SK-N-SH treated with all-trans-retinoic acid at 6 μM for 48 hours (cell line): ENCODE measurements at regions not wholly inside any gene's neighbourhood (a gene's known extent, or its start where the extent isn't known, plus 50 kb on each side); places are given as distances from the start of the nearest gene placed in this dataset.

ENCODE experiments used
- ATAC-seq: fragments of 200-7000 bp; cut with Tn5 transposase; 3 replicates; pipeline ENCODE4 v1.9.1; 2020; ENCODE audit warnings: mild to moderate bottlenecking, moderate library complexity
- ARNTL ChIP-seq: fragments of 450-650 bp; formaldehyde crosslinking; IDR thresholded peaks from 2 replicates; pipeline ENCODE4 v1.5.0; 2020; ENCODE audit warnings: low read depth, mild to moderate bottlenecking, moderate library complexity, borderline replicate concordance
- BACH2 ChIP-seq: fragments of 250-450 bp; sonication (Bioruptor Pico); IDR thresholded peaks from 2 replicates; pipeline ENCODE4 v1.9.0; 2021; ENCODE audit warnings: mild to moderate bottlenecking, borderline replicate concordance
- ESRRG ChIP-seq: fragments of 250-450 bp; sonication (Bioruptor Pico); IDR thresholded peaks from 2 replicates; pipeline ENCODE4 v1.6.1; 2021; ENCODE audit warnings: mild to moderate bottlenecking
- GLIS3 ChIP-seq: fragments of 250-450 bp; sonication (Bioruptor Pico); IDR thresholded peaks from 2 replicates; pipeline ENCODE4 v1.5.0; 2020; ENCODE audit warnings: mild to moderate bottlenecking, moderate library complexity
- ISL1 ChIP-seq: fragments of 250-450 bp; sonication (Bioruptor Pico); IDR thresholded peaks from 2 replicates; pipeline ENCODE4 v2.1.2; 2022; ENCODE audit warnings: mild to moderate bottlenecking, moderate library complexity
- OSR1 ChIP-seq: fragments of 250-450 bp; sonication (Bioruptor Pico); IDR thresholded peaks from 2 replicates; pipeline ENCODE4 v1.8.0; 2022; ENCODE audit warnings: moderate library complexity, mild to moderate bottlenecking, inconsistent platforms
- PPARA ChIP-seq: fragments of 250-450 bp; sonication (Bioruptor Pico); IDR thresholded peaks from 2 replicates; pipeline ENCODE4 v1.5.0; 2020; ENCODE audit warnings: mild to moderate bottlenecking, borderline replicate concordance
- RARB ChIP-seq: fragments of 250-450 bp; sonication (Bioruptor Pico); IDR thresholded peaks from 2 replicates; pipeline ENCODE4 v1.8.0; 2021; ENCODE audit warnings: mild to moderate bottlenecking, moderate library complexity
- SNAI2 ChIP-seq: fragments of 250-450 bp; sonication (Bioruptor Pico); IDR thresholded peaks from 2 replicates; pipeline ENCODE4 v1.5.0; 2020; ENCODE audit warnings: mild to moderate bottlenecking, moderate library complexity
- TCF4 ChIP-seq: fragments of 250-450 bp; sonication (Bioruptor Pico); IDR thresholded peaks from 2 replicates; pipeline ENCODE4 v1.8.0; 2021; ENCODE audit warnings: mild to moderate bottlenecking, moderate library complexity, borderline replicate concordance
- TOX ChIP-seq: fragments of 250-450 bp; sonication (Bioruptor Pico); IDR thresholded peaks from 2 replicates; pipeline ENCODE4 v1.8.0; 2021; ENCODE audit warnings: mild to moderate bottlenecking, moderate library complexity, borderline replicate concordance
- ZC3H10 ChIP-seq: fragments of 250-450 bp; sonication (Bioruptor Pico); IDR thresholded peaks from 2 replicates; pipeline ENCODE4 v1.5.1; 2021; ENCODE audit warnings: mild to moderate bottlenecking, moderate library complexity
- ZFP3 ChIP-seq: fragments of 250-450 bp; sonication (Bioruptor Pico); IDR thresholded peaks from 2 replicates; pipeline ENCODE4 v1.5.0; 2020; ENCODE audit warnings: mild to moderate bottlenecking, moderate library complexity
- ZFP30 ChIP-seq: fragments of 450-650 bp; formaldehyde crosslinking; IDR thresholded peaks from 2 replicates; pipeline ENCODE4 v1.5.0; 2022; ENCODE audit warnings: mild to moderate bottlenecking, moderate library complexity
- ZNF565 ChIP-seq: fragments of 450-650 bp; formaldehyde crosslinking; conservative IDR thresholded peaks from 2 replicates; pipeline ENCODE4 v1.5.0; 2020; ENCODE audit warnings: low read depth, mild to moderate bottlenecking, moderate library complexity
- ZNF70 ChIP-seq: fragments of 450-650 bp; formaldehyde crosslinking; IDR thresholded peaks from 2 replicates; pipeline ENCODE4 v1.5.0; 2020; ENCODE audit warnings: mild to moderate bottlenecking, moderate library complexity
- ZNF8 ChIP-seq: fragments of 450-650 bp; formaldehyde crosslinking; IDR thresholded peaks from 2 replicates; pipeline ENCODE4 v1.5.0; 2020; ENCODE audit warnings: mild to moderate bottlenecking, moderate library complexity
- TF ChIP-seq, protein P1 (sequence below): fragments of 250-450 bp; sonication (Bioruptor Pico); IDR thresholded peaks from 2 replicates; pipeline ENCODE4 v1.5.0; 2020; ENCODE audit warnings: mild to moderate bottlenecking, moderate library complexity
- TF ChIP-seq, protein P2 (sequence below): fragments of 250-450 bp; sonication (Bioruptor Pico); IDR thresholded peaks from 2 replicates; pipeline ENCODE4 v1.5.1; 2021; ENCODE audit warnings: mild to moderate bottlenecking, moderate library complexity
- TF ChIP-seq, protein P3 (sequence below): fragments of 250-450 bp; sonication (Bioruptor Pico); IDR thresholded peaks from 2 replicates; pipeline ENCODE4 v1.8.0; 2020; ENCODE audit warnings: mild to moderate bottlenecking, moderate library complexity, borderline replicate concordance
- TF ChIP-seq, protein P4 (sequence below): fragments of 250-450 bp; sonication (Bioruptor Pico); IDR thresholded peaks from 2 replicates; pipeline ENCODE4 v1.5.1; 2020; ENCODE audit warnings: low read depth, mild to moderate bottlenecking, moderate library complexity
- TF ChIP-seq, protein P5 (sequence below): fragments of 250-450 bp; sonication (Bioruptor Pico); IDR thresholded peaks from 2 replicates; pipeline ENCODE4 v1.8.0; 2021; ENCODE audit warnings: low read depth, mild to moderate bottlenecking, moderate library complexity, borderline replicate concordance

DNA sequence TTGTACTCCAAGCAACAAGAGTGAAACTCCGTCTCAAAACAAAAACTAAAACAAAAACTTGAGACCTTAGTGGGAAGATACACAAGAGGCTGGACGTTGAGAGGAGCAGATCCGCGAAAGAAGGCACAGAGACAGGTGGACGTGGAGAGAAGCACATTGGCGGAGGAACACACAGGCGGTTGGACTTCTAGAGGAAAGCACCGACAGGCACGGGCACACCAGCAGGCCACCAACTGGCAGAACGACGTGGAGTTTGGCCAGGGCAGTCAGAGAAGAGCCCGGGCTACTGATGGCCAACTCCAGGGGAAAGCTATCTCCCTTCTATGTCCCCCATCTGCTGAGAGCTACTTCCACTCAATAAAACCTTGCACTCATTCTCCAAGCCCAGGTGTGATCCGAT lies 482.7 kb downstream of the GABRG2 start:
- no peak for ATAC-seq
- TF ChIP-seq BACH2 (CRISPR knock-in tag) (no peak), ARNTL (CRISPR knock-in tag) (no peak), ESRRG (no peak), OSR1 (CRISPR knock-in tag) (no peak), ZNF70 (no peak), ZNF565 (no peak), SNAI2 (CRISPR knock-in tag) (no peak), GLIS3 (CRISPR knock-in tag) (no peak), PPARA (no peak), RARB (CRISPR knock-in tag) (no peak), ZFP3 (no peak), ZC3H10 (no peak), ZFP30 (CRISPR knock-in tag) (no peak), TOX (CRISPR knock-in tag) (no peak), ZNF8 (CRISPR knock-in tag) (no peak), TCF4 (CRISPR knock-in tag) (no peak), ISL1 (no peak)
- TF ChIP-seq, protein P1, sequence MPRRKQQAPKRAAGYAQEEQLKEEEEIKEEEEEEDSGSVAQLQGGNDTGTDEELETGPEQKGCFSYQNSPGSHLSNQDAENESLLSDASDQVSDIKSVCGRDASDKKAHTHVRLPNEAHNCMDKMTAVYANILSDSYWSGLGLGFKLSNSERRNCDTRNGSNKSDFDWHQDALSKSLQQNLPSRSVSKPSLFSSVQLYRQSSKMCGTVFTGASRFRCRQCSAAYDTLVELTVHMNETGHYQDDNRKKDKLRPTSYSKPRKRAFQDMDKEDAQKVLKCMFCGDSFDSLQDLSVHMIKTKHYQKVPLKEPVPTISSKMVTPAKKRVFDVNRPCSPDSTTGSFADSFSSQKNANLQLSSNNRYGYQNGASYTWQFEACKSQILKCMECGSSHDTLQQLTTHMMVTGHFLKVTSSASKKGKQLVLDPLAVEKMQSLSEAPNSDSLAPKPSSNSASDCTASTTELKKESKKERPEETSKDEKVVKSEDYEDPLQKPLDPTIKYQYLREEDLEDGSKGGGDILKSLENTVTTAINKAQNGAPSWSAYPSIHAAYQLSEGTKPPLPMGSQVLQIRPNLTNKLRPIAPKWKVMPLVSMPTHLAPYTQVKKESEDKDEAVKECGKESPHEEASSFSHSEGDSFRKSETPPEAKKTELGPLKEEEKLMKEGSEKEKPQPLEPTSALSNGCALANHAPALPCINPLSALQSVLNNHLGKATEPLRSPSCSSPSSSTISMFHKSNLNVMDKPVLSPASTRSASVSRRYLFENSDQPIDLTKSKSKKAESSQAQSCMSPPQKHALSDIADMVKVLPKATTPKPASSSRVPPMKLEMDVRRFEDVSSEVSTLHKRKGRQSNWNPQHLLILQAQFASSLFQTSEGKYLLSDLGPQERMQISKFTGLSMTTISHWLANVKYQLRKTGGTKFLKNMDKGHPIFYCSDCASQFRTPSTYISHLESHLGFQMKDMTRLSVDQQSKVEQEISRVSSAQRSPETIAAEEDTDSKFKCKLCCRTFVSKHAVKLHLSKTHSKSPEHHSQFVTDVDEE (CRISPR knock-in tag) = no peak
- TF ChIP-seq, protein P2, sequence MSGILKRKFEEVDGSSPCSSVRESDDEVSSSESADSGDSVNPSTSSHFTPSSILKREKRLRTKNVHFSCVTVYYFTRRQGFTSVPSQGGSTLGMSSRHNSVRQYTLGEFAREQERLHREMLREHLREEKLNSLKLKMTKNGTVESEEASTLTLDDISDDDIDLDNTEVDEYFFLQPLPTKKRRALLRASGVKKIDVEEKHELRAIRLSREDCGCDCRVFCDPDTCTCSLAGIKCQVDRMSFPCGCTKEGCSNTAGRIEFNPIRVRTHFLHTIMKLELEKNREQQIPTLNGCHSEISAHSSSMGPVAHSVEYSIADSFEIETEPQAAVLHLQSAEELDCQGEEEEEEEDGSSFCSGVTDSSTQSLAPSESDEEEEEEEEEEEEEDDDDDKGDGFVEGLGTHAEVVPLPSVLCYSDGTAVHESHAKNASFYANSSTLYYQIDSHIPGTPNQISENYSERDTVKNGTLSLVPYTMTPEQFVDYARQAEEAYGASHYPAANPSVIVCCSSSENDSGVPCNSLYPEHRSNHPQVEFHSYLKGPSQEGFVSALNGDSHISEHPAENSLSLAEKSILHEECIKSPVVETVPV = no peak
- TF ChIP-seq, protein P3, sequence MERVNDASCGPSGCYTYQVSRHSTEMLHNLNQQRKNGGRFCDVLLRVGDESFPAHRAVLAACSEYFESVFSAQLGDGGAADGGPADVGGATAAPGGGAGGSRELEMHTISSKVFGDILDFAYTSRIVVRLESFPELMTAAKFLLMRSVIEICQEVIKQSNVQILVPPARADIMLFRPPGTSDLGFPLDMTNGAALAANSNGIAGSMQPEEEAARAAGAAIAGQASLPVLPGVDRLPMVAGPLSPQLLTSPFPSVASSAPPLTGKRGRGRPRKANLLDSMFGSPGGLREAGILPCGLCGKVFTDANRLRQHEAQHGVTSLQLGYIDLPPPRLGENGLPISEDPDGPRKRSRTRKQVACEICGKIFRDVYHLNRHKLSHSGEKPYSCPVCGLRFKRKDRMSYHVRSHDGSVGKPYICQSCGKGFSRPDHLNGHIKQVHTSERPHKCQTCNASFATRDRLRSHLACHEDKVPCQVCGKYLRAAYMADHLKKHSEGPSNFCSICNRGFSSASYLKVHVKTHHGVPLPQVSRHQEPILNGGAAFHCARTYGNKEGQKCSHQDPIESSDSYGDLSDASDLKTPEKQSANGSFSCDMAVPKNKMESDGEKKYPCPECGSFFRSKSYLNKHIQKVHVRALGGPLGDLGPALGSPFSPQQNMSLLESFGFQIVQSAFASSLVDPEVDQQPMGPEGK = no peak

DNA sequence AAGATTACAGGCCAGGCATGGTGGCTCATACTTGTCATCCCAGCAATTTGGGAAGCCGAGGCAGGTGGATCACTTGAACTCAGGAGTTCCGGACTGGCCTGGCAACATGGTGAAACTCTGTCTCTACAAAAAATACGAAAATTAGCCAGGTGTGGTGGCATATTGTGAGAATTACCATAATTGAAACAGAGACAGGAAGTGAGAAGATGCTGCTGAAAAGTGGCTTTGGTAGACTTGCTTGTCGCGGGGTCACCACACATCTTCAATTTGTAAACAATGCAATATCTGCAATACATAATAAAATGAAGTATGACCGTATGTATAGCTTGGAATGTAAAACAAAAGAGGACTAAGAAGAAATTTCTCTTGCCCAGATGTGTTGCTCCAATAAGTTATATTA lies 490.5 kb downstream of the GABRG2 start:
- TF ChIP-seq ARNTL (CRISPR knock-in tag) = no peak
- no peak for TF ChIP-seq RARB (CRISPR knock-in tag)
- TF ChIP-seq, protein P4, sequence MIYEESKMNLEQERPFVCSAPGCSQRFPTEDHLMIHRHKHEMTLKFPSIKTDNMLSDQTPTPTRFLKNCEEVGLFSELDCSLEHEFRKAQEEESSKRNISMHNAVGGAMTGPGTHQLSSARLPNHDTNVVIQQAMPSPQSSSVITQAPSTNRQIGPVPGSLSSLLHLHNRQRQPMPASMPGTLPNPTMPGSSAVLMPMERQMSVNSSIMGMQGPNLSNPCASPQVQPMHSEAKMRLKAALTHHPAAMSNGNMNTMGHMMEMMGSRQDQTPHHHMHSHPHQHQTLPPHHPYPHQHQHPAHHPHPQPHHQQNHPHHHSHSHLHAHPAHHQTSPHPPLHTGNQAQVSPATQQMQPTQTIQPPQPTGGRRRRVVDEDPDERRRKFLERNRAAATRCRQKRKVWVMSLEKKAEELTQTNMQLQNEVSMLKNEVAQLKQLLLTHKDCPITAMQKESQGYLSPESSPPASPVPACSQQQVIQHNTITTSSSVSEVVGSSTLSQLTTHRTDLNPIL (CRISPR knock-in tag) = no peak
- TF ChIP-seq, protein P3 = no peak
- TF ChIP-seq SNAI2 (CRISPR knock-in tag) = no peak
- no peak for TF ChIP-seq ZFP3
- no peak for TF ChIP-seq TCF4 (CRISPR knock-in tag)
- no peak for TF ChIP-seq PPARA
- TF ChIP-seq ZNF70 = no peak
- TF ChIP-seq ESRRG = no peak
- no peak for TF ChIP-seq OSR1 (CRISPR knock-in tag)
- no peak for TF ChIP-seq GLIS3 (CRISPR knock-in tag)
- TF ChIP-seq, protein P5, sequence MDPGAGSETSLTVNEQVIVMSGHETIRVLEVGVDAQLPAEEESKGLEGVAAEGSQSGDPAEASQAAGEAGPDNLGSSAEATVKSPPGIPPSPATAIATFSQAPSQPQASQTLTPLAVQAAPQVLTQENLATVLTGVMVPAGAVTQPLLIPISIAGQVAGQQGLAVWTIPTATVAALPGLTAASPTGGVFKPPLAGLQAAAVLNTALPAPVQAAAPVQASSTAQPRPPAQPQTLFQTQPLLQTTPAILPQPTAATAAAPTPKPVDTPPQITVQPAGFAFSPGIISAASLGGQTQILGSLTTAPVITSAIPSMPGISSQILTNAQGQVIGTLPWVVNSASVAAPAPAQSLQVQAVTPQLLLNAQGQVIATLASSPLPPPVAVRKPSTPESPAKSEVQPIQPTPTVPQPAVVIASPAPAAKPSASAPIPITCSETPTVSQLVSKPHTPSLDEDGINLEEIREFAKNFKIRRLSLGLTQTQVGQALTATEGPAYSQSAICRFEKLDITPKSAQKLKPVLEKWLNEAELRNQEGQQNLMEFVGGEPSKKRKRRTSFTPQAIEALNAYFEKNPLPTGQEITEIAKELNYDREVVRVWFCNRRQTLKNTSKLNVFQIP (CRISPR knock-in tag) = no peak
- no peak for TF ChIP-seq TOX (CRISPR knock-in tag)
- no peak for TF ChIP-seq ZNF8 (CRISPR knock-in tag)
- no peak for TF ChIP-seq ZC3H10
- no peak for ATAC-seq
